WTC11 (cell line): ENCODE measurements at regions not wholly inside any gene's neighbourhood (a gene's known extent, or its start where the extent isn't known, plus 50 kb on each side); places are given as distances from the start of the nearest gene placed in this dataset.

Source experiments
- ATAC-seq: fragments of 200-7000 bp; cut with Tn5 transposase; 2 replicates; pipeline ENCODE4 v1.10.0; 2021; ENCODE audit warnings: mild to moderate bottlenecking, moderate library complexity
- CTCF ChIA-PET: fragments of 300-600 bp; sonication (Branson Sonifier 250); formaldehyde crosslinking; loops from one replicate; lab custom pipeline; 2021; ENCODE audit warnings: antibody characterized with exemption; lab: Charles Lee
- POLR2A ChIA-PET: fragments of 350-600 bp; sonication (Branson Sonifier 250); formaldehyde crosslinking; loops from one replicate; lab custom pipeline; 2021; ENCODE audit warnings: antibody characterized with exemption; lab: Charles Lee
- DNase-seq: peaks from one replicate; pipeline ENCODE4 v3.0.0; 2021; ENCODE audit warnings: low spot score
- H3K27ac Mint-ChIP-seq: 2 replicates; pipeline ENCODE4 v1.8.0; 2021; ENCODE audit warnings: mixed read lengths
- H3K27me3 Mint-ChIP-seq: 2 replicates; pipeline ENCODE4 v1.8.0; 2021; ENCODE audit warnings: low read depth, mild to moderate bottlenecking, moderate library complexity, mixed read lengths
- H3K36me3 Mint-ChIP-seq: 2 replicates; pipeline ENCODE4 v1.8.0; 2021; ENCODE audit warnings: mixed read lengths
- H3K4me1 Mint-ChIP-seq: 2 replicates; pipeline ENCODE4 v1.8.0; 2022; ENCODE audit warnings: mixed read lengths
- H3K4me3 Mint-ChIP-seq: 2 replicates; pipeline ENCODE4 v1.8.0; 2021; ENCODE audit warnings: mild to moderate bottlenecking, moderate library complexity, mixed read lengths
- H3K9me3 Mint-ChIP-seq: 2 replicates; pipeline ENCODE4 v1.8.0; 2021; ENCODE audit warnings: mixed read lengths
- ARID4B ChIP-seq: sonication (generic); formaldehyde crosslinking; IDR thresholded peaks from 2 replicates; pipeline ENCODE4 v1.8.0; 2023; ENCODE audit warnings: missing genetic modification reagents, mild to moderate bottlenecking, borderline replicate concordance
- CBFB ChIP-seq: sonication (generic); formaldehyde crosslinking; IDR thresholded peaks from 2 replicates; pipeline ENCODE4 v1.8.1; 2022; ENCODE audit warnings: mild to moderate bottlenecking, low read depth, missing genetic modification reagents
- CDX4 ChIP-seq: fragments of 250-450 bp; sonication (Bioruptor Pico); IDR thresholded peaks from 2 replicates; pipeline ENCODE4 v1.9.0; 2021; ENCODE audit warnings: moderate library complexity, mild to moderate bottlenecking, inconsistent platforms, borderline replicate concordance
- FOXJ3 ChIP-seq: sonication (generic); formaldehyde crosslinking; IDR thresholded peaks from 2 replicates; pipeline ENCODE4 v1.9.0; 2021; ENCODE audit warnings: missing genetic modification reagents, mild to moderate bottlenecking, borderline replicate concordance
- FOXP4 ChIP-seq: sonication (generic); formaldehyde crosslinking; IDR thresholded peaks from 2 replicates; pipeline ENCODE4 v1.8.0; 2022; ENCODE audit warnings: mild to moderate bottlenecking, missing genetic modification reagents
- GRHL2 ChIP-seq: fragments of 250-450 bp; sonication (Bioruptor Pico); IDR thresholded peaks from 2 replicates; pipeline ENCODE4 v1.8.0; 2022; ENCODE audit warnings: mild to moderate bottlenecking, moderate library complexity; ENCODE audit not compliant: insufficient replicate concordance, severe bottlenecking
- HMGXB4 ChIP-seq: sonication (generic); formaldehyde crosslinking; IDR thresholded peaks from 2 replicates; pipeline ENCODE4 v1.8.1; 2023; ENCODE audit warnings: mild to moderate bottlenecking, moderate library complexity, missing genetic modification reagents
- JAZF1 ChIP-seq: fragments of 250-450 bp; sonication (Bioruptor Pico); IDR thresholded peaks from 2 replicates; pipeline ENCODE4 v1.9.0; 2021; ENCODE audit warnings: moderate library complexity, mild to moderate bottlenecking, inconsistent platforms
- KAT7 ChIP-seq: sonication (generic); formaldehyde crosslinking; IDR thresholded peaks from 2 replicates; pipeline ENCODE4 v1.8.1; 2023; ENCODE audit warnings: missing genetic modification reagents, mild to moderate bottlenecking, borderline replicate concordance
- MYBL2 ChIP-seq: sonication (generic); formaldehyde crosslinking; IDR thresholded peaks from 2 replicates; pipeline ENCODE4 v1.8.1; 2023; ENCODE audit warnings: mild to moderate bottlenecking, moderate library complexity, missing genetic modification reagents
- NR2C2 ChIP-seq: sonication (generic); formaldehyde crosslinking; IDR thresholded peaks from 2 replicates; pipeline ENCODE4 v1.8.0; 2022; ENCODE audit warnings: mild to moderate bottlenecking, missing genetic modification reagents
- RORB ChIP-seq: fragments of 250-450 bp; sonication (Bioruptor Pico); IDR thresholded peaks from 2 replicates; pipeline ENCODE4 v1.9.0; 2021; ENCODE audit warnings: mild to moderate bottlenecking
- SMAD4 ChIP-seq: sonication (generic); formaldehyde crosslinking; IDR thresholded peaks from 2 replicates; pipeline ENCODE4 v1.8.0; 2022; ENCODE audit warnings: mild to moderate bottlenecking, missing genetic modification reagents
- SOX15 ChIP-seq: fragments of 250-450 bp; sonication (Bioruptor Pico); IDR thresholded peaks from 2 replicates; pipeline ENCODE4 v1.9.0; 2021; ENCODE audit warnings: mild to moderate bottlenecking
- SP1 ChIP-seq: sonication (generic); formaldehyde crosslinking; conservative IDR thresholded peaks from 2 replicates; pipeline ENCODE4 v1.8.1; 2022; ENCODE audit warnings: missing genetic modification reagents
- TEAD1 ChIP-seq: sonication (generic); formaldehyde crosslinking; IDR thresholded peaks from 2 replicates; pipeline ENCODE4 v1.8.0; 2022; ENCODE audit warnings: mild to moderate bottlenecking, missing genetic modification reagents
- ZNF138 ChIP-seq: sonication (generic); formaldehyde crosslinking; conservative IDR thresholded peaks from 2 replicates; pipeline ENCODE4 v1.8.1; 2022; ENCODE audit warnings: mild to moderate bottlenecking, moderate library complexity, missing genetic modification reagents
- ZNF232 ChIP-seq: sonication (generic); formaldehyde crosslinking; IDR thresholded peaks from 2 replicates; pipeline ENCODE4 v1.8.0; 2022; ENCODE audit warnings: mild to moderate bottlenecking, missing genetic modification reagents
- ZNF396 ChIP-seq: fragments of 250-450 bp; sonication (Bioruptor Pico); IDR thresholded peaks from 2 replicates; pipeline ENCODE4 v1.8.0; 2021; ENCODE audit warnings: mild to moderate bottlenecking, moderate library complexity, borderline replicate concordance
- ZNF671 ChIP-seq: fragments of 250-450 bp; sonication (Bioruptor Pico); IDR thresholded peaks from 2 replicates; pipeline ENCODE4 v1.8.0; 2021; ENCODE audit warnings: mild to moderate bottlenecking

- Mint-ChIP-seq H3K27ac (no peak overlapping the region), H3K4me3 (no peak overlapping the region), H3K27me3 (no peaks in the 10 kb centered on the region), H3K4me1 (peaks cover 9% of the 10 kb centered on the region), H3K9me3 (peaks cover 14% of the 10 kb centered on the region), H3K36me3 (no peaks in the 10 kb centered on the region)
- ATAC-seq (no peak), DNase-seq (no peak)
- CTCF ChIA-PET = interaction anchor here (0.6 kb wide), 1 partner anchor 693 kb away, joined by 3 read pairs; no protein-coding TSS in a partner anchor
- POLR2A ChIA-PET = interaction anchor here (0.6 kb wide), 1 partner anchor 145 kb away, joined by 4 read pairs; no protein-coding TSS in a partner anchor
- TF ChIP-seq KAT7 (CRISPR knock-in tag) (no peak), FOXJ3 (CRISPR knock-in tag) (no peak), SP1 (no peak), ARID4B (no peak), SMAD4 (CRISPR knock-in tag) (no peak), ZNF138 (CRISPR knock-in tag) (no peak), CBFB (CRISPR knock-in tag) (no peak), MYBL2 (CRISPR knock-in tag) (no peak), ZNF671 (CRISPR knock-in tag) (no peak), JAZF1 (CRISPR knock-in tag) (no peak), RORB (CRISPR knock-in tag) (no peak), TEAD1 (CRISPR knock-in tag) (no peak), ZNF232 (CRISPR knock-in tag) (no peak), SOX15 (CRISPR knock-in tag) (no peak), HMGXB4 (CRISPR knock-in tag) (no peak), CDX4 (no peak), GRHL2 (CRISPR knock-in tag) (no peak), ZNF396 (CRISPR knock-in tag) (no peak), NR2C2 (no peak), FOXP4 (no peak)
- TF ChIP-seq, all 79 proteins: peak for 0
Measured at GRCh38 chr5:72705178-72705577, 111.3 kb upstream of the TNPO1 start.
